ENCODE measurements at regions not wholly inside any gene's neighbourhood (a gene's known extent, or its start where the extent isn't known, plus 50 kb on each side); places are given as distances from the start of the nearest gene placed in this dataset.

DNA sequence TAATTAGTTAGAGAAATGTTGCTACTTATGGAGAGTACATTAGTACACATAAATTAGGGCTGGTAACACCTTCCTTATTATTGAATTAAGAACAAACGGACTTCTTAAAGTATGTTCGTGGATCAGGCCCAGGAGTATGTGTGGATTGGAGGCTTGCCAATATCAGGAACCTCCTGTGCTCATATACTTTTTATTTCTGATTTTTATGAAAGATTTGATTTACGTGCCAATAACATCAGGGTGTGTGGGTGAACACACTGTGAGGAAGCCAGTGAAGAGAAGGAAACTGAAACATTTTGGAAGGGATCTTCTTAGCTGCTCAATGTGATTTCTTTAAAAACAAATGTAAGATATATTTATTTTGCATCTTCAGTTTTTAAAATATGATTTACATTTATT, 113.0 kb downstream of the EFEMP1 start:
- TF ChIP-seq GATA2 (IDR thresholded peaks at IDR 0.05; ENCODE audit: insufficient read depth, insufficient read length, low read depth, low read length) (no peak), POLR2A (IDR thresholded peaks at IDR 0.05; ENCODE audit: low read depth, low read length) (no peak), EZH2 (IDR thresholded peaks at IDR 0.05; ENCODE audit: borderline replicate concordance, low read depth, low read length, severe bottlenecking) (no peak), POLR2AphosphoS5 (IDR thresholded peaks at IDR 0.05; ENCODE audit: insufficient read depth, low read depth, low read length) (no peak), MYC (IDR thresholded peaks at IDR 0.05; ENCODE audit: low read depth, low read length) (no peak), JUN (IDR thresholded peaks at IDR 0.05; ENCODE audit: borderline replicate concordance, insufficient read depth, insufficient read length, low read depth) (no peak)
- TF ChIP-seq, protein P1, sequence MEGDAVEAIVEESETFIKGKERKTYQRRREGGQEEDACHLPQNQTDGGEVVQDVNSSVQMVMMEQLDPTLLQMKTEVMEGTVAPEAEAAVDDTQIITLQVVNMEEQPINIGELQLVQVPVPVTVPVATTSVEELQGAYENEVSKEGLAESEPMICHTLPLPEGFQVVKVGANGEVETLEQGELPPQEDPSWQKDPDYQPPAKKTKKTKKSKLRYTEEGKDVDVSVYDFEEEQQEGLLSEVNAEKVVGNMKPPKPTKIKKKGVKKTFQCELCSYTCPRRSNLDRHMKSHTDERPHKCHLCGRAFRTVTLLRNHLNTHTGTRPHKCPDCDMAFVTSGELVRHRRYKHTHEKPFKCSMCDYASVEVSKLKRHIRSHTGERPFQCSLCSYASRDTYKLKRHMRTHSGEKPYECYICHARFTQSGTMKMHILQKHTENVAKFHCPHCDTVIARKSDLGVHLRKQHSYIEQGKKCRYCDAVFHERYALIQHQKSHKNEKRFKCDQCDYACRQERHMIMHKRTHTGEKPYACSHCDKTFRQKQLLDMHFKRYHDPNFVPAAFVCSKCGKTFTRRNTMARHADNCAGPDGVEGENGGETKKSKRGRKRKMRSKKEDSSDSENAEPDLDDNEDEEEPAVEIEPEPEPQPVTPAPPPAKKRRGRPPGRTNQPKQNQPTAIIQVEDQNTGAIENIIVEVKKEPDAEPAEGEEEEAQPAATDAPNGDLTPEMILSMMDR (IDR thresholded peaks at IDR 0.05; ENCODE audit: extremely low read depth in 1 of 2, insufficient read depth in 1 of 2, low read depth in 1 of 2, low read length in 2 of 2) = no peak
